22Rv1 (cell line): ENCODE measurements at regions not wholly inside any gene's neighbourhood (a gene's known extent, or its start where the extent isn't known, plus 50 kb on each side); places are given as distances from the start of the nearest gene placed in this dataset.

Experiments
- H3K27ac ChIP-seq: fragments of 450-650 bp; 2 replicates; pipeline ENCODE4 v1.5.1; 2017
- CTCF ChIP-seq: fragments of 450-650 bp; IDR thresholded peaks from 2 replicates; pipeline ENCODE4 v1.5.1; 2017; ENCODE audit warnings: mild to moderate bottlenecking
- ZFX ChIP-seq: fragments of 450-650 bp; IDR thresholded peaks from 2 replicates; pipeline ENCODE4 v1.6.1; 2017; ENCODE audit warnings: antibody characterized with exemption, borderline replicate concordance

- TF ChIP-seq ZFX (no peak), CTCF (no peak)
- H3K27ac ChIP-seq: no peak overlapping the region
Measured at GRCh38 chr3:82137861-82138260, 376.4 kb upstream of the GBE1 start.

- TF ChIP-seq CTCF (no peak), ZFX (no peak)
- no peak overlapping the region for H3K27ac ChIP-seq
Measured at GRCh38 chr3:82137050-82137449, 375.6 kb upstream of the GBE1 start.

- H3K27ac ChIP-seq: no peak overlapping the region
- TF ChIP-seq ZFX (no peak), CTCF (peak; percentile 91)
Measured at GRCh38 chr3:82133070-82133606, 371.7 kb upstream of the GBE1 start.

GRCh38 chr3:82132210-82133069, 371.0 kb upstream of the GBE1 start:
- no peak overlapping the region for H3K27ac ChIP-seq
- no peak for TF ChIP-seq ZFX
- TF ChIP-seq CTCF: no peak

- TF ChIP-seq CTCF (no peak), ZFX (no peak)
- H3K27ac ChIP-seq: no peak overlapping the region
Measured at GRCh38 chr3:82130046-82130445, 368.6 kb upstream of the GBE1 start.

GRCh38 chr3:82129221-82129801, 367.9 kb upstream of the GBE1 start:
- H3K27ac ChIP-seq: no peak overlapping the region
- TF ChIP-seq CTCF (no peak), ZFX (no peak)

GRCh38 chr3:82128271-82128670, 366.8 kb upstream of the GBE1 start:
- H3K27ac ChIP-seq: no peak overlapping the region
- no peak for TF ChIP-seq ZFX
- no peak for TF ChIP-seq CTCF
